PC-3 (cell line): ENCODE measurements at regions not wholly inside any gene's neighbourhood (a gene's known extent, or its start where the extent isn't known, plus 50 kb on each side); places are given as distances from the start of the nearest gene placed in this dataset.

Source experiments
- ATAC-seq: fragments of 200-7000 bp; cut with Tn5 transposase; 2 replicates; pipeline ENCODE4 v1.9.1; 2020; ENCODE audit warnings: mild to moderate bottlenecking, moderate library complexity
- BruUV-seq: library from RNA; stranded (reverse); fragments of 400-500 nt; replicated peaks from 2 replicates; lab custom pipeline; 2021; lab: Mats Ljungman, UMichigan
- CTCF ChIA-PET: fragments of 300-600 bp; sonication (Branson Sonifier 250); formaldehyde crosslinking; loops from one replicate; lab custom pipeline; 2022; ENCODE audit warnings: antibody characterized with exemption; lab: Charles Lee
- POLR2A ChIA-PET: fragments of 300-600 bp; sonication (Branson Sonifier 250); formaldehyde crosslinking; loops from one replicate; lab custom pipeline; 2022; ENCODE audit warnings: antibody characterized with exemption; ENCODE audit not compliant: unreplicated experiment; lab: Charles Lee
- DNase-seq: peaks from one replicate; pipeline ENCODE4 v3.0.0-alpha.2; 2015
- H2AFZ ChIP-seq: fragments of 300-600 bp; sonication (generic); 2 replicates; pipeline ENCODE4 v1.6.0; 2016; ENCODE audit warnings: antibody characterized with exemption, low read length
- H3F3A ChIP-seq: fragments of 300-600 bp; sonication (generic); one replicate; pipeline ENCODE4 v1.6.0; 2017; ENCODE audit warnings: antibody characterized with exemption, low read length, control low read depth, mild to moderate bottlenecking; ENCODE audit not compliant: unreplicated experiment
- H3K27ac ChIP-seq: fragments of 300-600 bp; sonication (generic); 2 replicates; pipeline ENCODE4 v1.5.1; 2016; ENCODE audit warnings: mild to moderate bottlenecking, low read length
- H3K27me3 ChIP-seq: fragments of 300-600 bp; sonication (generic); 2 replicates; pipeline ENCODE4 v1.6.1; 2016; ENCODE audit warnings: low read length, mixed read lengths
- H3K36me3 ChIP-seq: fragments of 300-600 bp; sonication (generic); 2 replicates; pipeline ENCODE4 v1.6.1; 2016; ENCODE audit warnings: low read depth, mixed run types, low read length, mixed read lengths
- H3K4me1 ChIP-seq: fragments of 300-600 bp; sonication (generic); 2 replicates; pipeline ENCODE4 v1.5.1; 2016; ENCODE audit warnings: low read length; ENCODE audit not compliant: insufficient read depth
- H3K4me2 ChIP-seq: fragments of 300-600 bp; sonication (generic); 2 replicates; pipeline ENCODE4 v1.6.0; 2016; ENCODE audit warnings: low read length
- H3K4me3 ChIP-seq: fragments of 300-600 bp; sonication (generic); 2 replicates; pipeline ENCODE4 v1.5.1; 2016; ENCODE audit warnings: mild to moderate bottlenecking, low read length, mixed read lengths
- H3K79me2 ChIP-seq: fragments of 300-600 bp; sonication (generic); 2 replicates; pipeline ENCODE4 v1.6.1; 2017; ENCODE audit warnings: low read length, mixed read lengths
- H3K9ac ChIP-seq: fragments of 300-600 bp; sonication (generic); 2 replicates; pipeline ENCODE4 v1.6.0; 2016; ENCODE audit warnings: mild to moderate bottlenecking, low read length
- H3K9me2 ChIP-seq: fragments of 300-600 bp; sonication (generic); replicated peaks from 2 replicates; pipeline ENCODE4 v1.6.1; 2016; ENCODE audit warnings: mixed run types, low read length, mixed read lengths
- H3K9me3 ChIP-seq: fragments of 300-600 bp; sonication (generic); 2 replicates; pipeline ENCODE4 v1.6.1; 2016; ENCODE audit warnings: low read length, mixed read lengths
- H4K20me1 ChIP-seq: fragments of 300-600 bp; sonication (generic); 2 replicates; pipeline ENCODE4 v1.6.1; 2016; ENCODE audit warnings: low read length, mixed read lengths
- EZH2 ChIP-seq: fragments of 300-600 bp; sonication (generic); IDR thresholded peaks from one replicate; pipeline ENCODE4 v1.6.1; 2017; ENCODE audit warnings: antibody characterized with exemption, mild to moderate bottlenecking, low read length; ENCODE audit not compliant: unreplicated experiment
- EZH2phosphoT487 ChIP-seq: fragments of 300-600 bp; sonication (generic); IDR thresholded peaks from 2 replicates; pipeline ENCODE4 v1.6.1; 2018; ENCODE audit warnings: mild to moderate bottlenecking, antibody characterized with exemption, low read length, borderline replicate concordance
- intact Hi-C: fragments of 100-400 bp; cut with micrococcal nuclease; formaldehyde crosslinking; loops from 2 replicates; pipeline ENCODE4 v1.9.0; 2023
- TF ChIP-seq, protein P1 (sequence below): fragments of 300-600 bp; sonication (generic); conservative IDR thresholded peaks from 2 replicates; pipeline ENCODE4 v1.5.1; 2017; ENCODE audit warnings: antibody characterized with exemption, low read depth, mild to moderate bottlenecking, low read length

DNA sequence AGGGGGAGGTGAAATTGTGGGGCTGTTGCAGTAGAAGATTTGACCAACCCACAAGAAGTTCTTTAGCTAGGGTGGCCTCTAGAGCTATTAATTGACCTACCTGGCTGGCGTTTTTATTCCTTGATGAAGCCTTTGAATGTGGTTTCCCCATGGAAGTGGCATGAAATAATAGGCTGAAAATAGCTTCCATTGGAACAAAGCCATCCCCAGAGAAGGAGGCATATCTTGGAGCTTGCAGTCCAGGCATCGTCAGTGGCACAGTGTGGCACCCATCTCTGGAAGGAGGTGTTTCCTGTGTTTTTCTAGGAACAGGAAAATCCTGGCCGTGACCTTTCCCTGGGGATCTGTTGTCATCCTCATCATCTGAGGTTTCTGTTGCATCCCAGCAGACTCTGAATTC, 96.3 kb upstream of the WDR1 start:
- intact Hi-C loops = no loop called here
- Histone ChIP-seq H3K36me3 (no peaks in the 10 kb centered on the region), H3K4me1 (no peaks in the 10 kb centered on the region), H3K9ac (no peak overlapping the region), H4K20me1 (no peaks in the 10 kb centered on the region), H3K9me2 (no peaks in the 10 kb centered on the region), H3K9me3 (no peaks in the 10 kb centered on the region), H3K4me2 (no peak overlapping the region), H3F3A (no peaks in the 10 kb centered on the region), H3K4me3 (no peak overlapping the region), H3K27ac (no peak overlapping the region), H2AFZ (no peak overlapping the region), H3K79me2 (no peaks in the 10 kb centered on the region), H3K27me3 (no peaks in the 10 kb centered on the region)
- ChIA-PET POLR2A (no interaction called here), CTCF (no interaction called here)
- no peak for DNase-seq
- no TSS peak for BruUV-seq
- ATAC-seq = no peak
- no peak for TF ChIP-seq EZH2phosphoT487
- TF ChIP-seq, protein P1, sequence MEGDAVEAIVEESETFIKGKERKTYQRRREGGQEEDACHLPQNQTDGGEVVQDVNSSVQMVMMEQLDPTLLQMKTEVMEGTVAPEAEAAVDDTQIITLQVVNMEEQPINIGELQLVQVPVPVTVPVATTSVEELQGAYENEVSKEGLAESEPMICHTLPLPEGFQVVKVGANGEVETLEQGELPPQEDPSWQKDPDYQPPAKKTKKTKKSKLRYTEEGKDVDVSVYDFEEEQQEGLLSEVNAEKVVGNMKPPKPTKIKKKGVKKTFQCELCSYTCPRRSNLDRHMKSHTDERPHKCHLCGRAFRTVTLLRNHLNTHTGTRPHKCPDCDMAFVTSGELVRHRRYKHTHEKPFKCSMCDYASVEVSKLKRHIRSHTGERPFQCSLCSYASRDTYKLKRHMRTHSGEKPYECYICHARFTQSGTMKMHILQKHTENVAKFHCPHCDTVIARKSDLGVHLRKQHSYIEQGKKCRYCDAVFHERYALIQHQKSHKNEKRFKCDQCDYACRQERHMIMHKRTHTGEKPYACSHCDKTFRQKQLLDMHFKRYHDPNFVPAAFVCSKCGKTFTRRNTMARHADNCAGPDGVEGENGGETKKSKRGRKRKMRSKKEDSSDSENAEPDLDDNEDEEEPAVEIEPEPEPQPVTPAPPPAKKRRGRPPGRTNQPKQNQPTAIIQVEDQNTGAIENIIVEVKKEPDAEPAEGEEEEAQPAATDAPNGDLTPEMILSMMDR = no peak
- no peak for TF ChIP-seq EZH2

DNA sequence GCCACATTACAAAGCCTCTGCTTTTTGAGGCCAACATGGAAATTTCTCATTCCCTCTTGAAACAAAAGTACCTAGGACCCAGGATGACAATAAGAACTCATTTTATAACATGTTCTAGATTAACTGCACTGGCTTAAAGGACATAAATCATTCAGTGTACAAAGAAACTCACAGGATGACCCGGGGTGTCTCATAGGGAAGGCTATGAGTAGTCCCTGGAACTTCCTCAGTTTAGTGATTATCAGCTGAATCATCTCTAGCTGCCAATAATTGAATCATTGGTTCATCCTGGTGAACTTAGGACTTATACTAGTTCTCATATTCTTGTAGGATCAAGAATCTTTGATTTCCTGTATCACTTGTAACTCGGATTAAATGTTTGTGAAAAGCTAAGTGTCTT, 95.8 kb upstream of the WDR1 start:
- Histone ChIP-seq H3K36me3 (no peaks in the 10 kb centered on the region), H3K27me3 (no peaks in the 10 kb centered on the region), H2AFZ (no peak overlapping the region), H3K79me2 (no peaks in the 10 kb centered on the region), H3K9me2 (no peaks in the 10 kb centered on the region), H3K27ac (no peak overlapping the region), H4K20me1 (no peaks in the 10 kb centered on the region), H3F3A (no peaks in the 10 kb centered on the region), H3K9ac (no peak overlapping the region), H3K4me2 (no peak overlapping the region), H3K9me3 (no peaks in the 10 kb centered on the region), H3K4me1 (no peaks in the 10 kb centered on the region), H3K4me3 (no peak overlapping the region)
- no TSS peak for BruUV-seq
- ATAC-seq (no peak), DNase-seq (no peak)
- ChIA-PET POLR2A (no interaction called here), CTCF (no interaction called here)
- intact Hi-C loops = no loop called here
- TF ChIP-seq, protein P1 = no peak
- no peak for TF ChIP-seq EZH2
- TF ChIP-seq EZH2phosphoT487 = no peak

DNA sequence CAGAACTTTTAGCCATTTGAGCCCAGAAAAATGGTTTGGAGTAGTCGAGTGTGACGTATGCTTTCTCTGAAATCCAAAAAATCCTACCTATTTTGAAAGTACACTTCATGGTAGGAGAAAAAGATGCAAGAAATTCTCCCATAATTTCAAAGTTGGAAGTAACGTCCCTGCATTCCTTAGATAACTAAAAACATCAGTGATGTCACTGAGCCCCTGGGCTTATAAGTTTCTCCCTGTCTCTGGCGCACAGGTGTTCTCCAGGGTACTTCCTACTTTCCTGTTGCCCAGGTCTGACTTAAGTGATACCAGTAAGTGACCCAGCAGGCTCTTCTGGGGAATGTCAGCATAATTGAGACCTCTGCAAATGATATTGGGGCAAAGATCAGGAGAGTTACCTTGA, 90.5 kb upstream of the WDR1 start:
- Histone ChIP-seq H3F3A (no peaks in the 10 kb centered on the region), H3K4me1 (no peaks in the 10 kb centered on the region), H3K4me3 (no peak overlapping the region), H3K36me3 (no peaks in the 10 kb centered on the region), H2AFZ (no peak overlapping the region), H4K20me1 (no peaks in the 10 kb centered on the region), H3K4me2 (no peak overlapping the region), H3K9me3 (no peaks in the 10 kb centered on the region), H3K27ac (no peak overlapping the region), H3K27me3 (no peaks in the 10 kb centered on the region), H3K9ac (no peak overlapping the region), H3K9me2 (no peaks in the 10 kb centered on the region), H3K79me2 (no peaks in the 10 kb centered on the region)
- POLR2A ChIA-PET = no interaction called here
- CTCF ChIA-PET = no interaction called here
- ATAC-seq = no peak
- DNase-seq = no peak
- TF ChIP-seq, protein P1 = no peak
- TF ChIP-seq EZH2phosphoT487 = no peak
- no peak for TF ChIP-seq EZH2
- intact Hi-C loops = no loop called here
- no TSS peak for BruUV-seq
